Epithelial cell of esophagus (primary cell): ENCODE measurements at regions not wholly inside any gene's neighbourhood (a gene's known extent, or its start where the extent isn't known, plus 50 kb on each side); places are given as distances from the start of the nearest gene placed in this dataset.

Experiments used
- DNase-seq: peaks from one replicate; pipeline ENCODE4 v3.0.0; 2010; ENCODE audit warnings: low read depth
- H3K4me3 ChIP-seq: 2 replicates; pipeline ENCODE4 v1.5.1; 2011; ENCODE audit warnings: mild to moderate bottlenecking, low read length, control low read depth
- CTCF ChIP-seq: IDR thresholded peaks from 2 replicates; pipeline ENCODE4 v1.5.1; 2011; ENCODE audit warnings: low read depth, mild to moderate bottlenecking, low read length, control low read depth, inconsistent platforms; ENCODE audit not compliant: insufficient read depth; ENCODE audit errors: missing control alignments

- no peak for DNase-seq
- no peak for TF ChIP-seq CTCF
- no peak overlapping the region for H3K4me3 ChIP-seq
These were observed 260.0 kb downstream of the NDFIP2 start for GRCh38 chr13:79740991-79741390.

- no peak for TF ChIP-seq CTCF
- peak; percentile 90 for DNase-seq
- H3K4me3 ChIP-seq, result no peak overlapping the region
These were observed 255.4 kb downstream of the NDFIP2 start for GRCh38 chr13:79736356-79736755.

- no peak for DNase-seq
- H3K4me3 ChIP-seq, result no peak overlapping the region
- TF ChIP-seq CTCF, result no peak
These were observed 254.3 kb downstream of the NDFIP2 start for GRCh38 chr13:79735228-79735627.

- no peak for DNase-seq
- no peak overlapping the region for H3K4me3 ChIP-seq
- no peak for TF ChIP-seq CTCF
These were observed 246.1 kb downstream of the NDFIP2 start for GRCh38 chr13:79727086-79727485.

GRCh38 chr13:79725841-79726240 lies 244.9 kb downstream of the NDFIP2 start:
- DNase-seq, result no peak
- TF ChIP-seq CTCF, result no peak

GRCh38 chr13:79724348-79725103 lies 243.6 kb downstream of the NDFIP2 start:
- peak; percentile 45 for DNase-seq
- TF ChIP-seq CTCF, result no peak

More at GRCh38 chr13:79725841-79726240, 244.9 kb downstream of the NDFIP2 start:
- no peak overlapping the region for H3K4me3 ChIP-seq

GRCh38 chr13:79723519-79724024 lies 242.6 kb downstream of the NDFIP2 start:
- DNase-seq, result no peak
- H3K4me3 ChIP-seq, result no peak overlapping the region

More at GRCh38 chr13:79724348-79725103, 243.6 kb downstream of the NDFIP2 start:
- no peak overlapping the region for H3K4me3 ChIP-seq

More at GRCh38 chr13:79723519-79724024, 242.6 kb downstream of the NDFIP2 start:
- TF ChIP-seq CTCF, result no peak
